IMR-90 (cell line): ENCODE measurements at regions not wholly inside any gene's neighbourhood (a gene's known extent, or its start where the extent isn't known, plus 50 kb on each side); places are given as distances from the start of the nearest gene placed in this dataset.

Source experiments
- ATAC-seq: fragments of 200-7000 bp; cut with Tn5 transposase; 2 replicates; pipeline ENCODE4 v1.9.1; 2020; ENCODE audit warnings: low read depth, mild to moderate bottlenecking, moderate library complexity
- BruUV-seq: library from RNA; stranded (reverse); fragments of 400-500 nt; replicated peaks from 2 replicates; lab custom pipeline; 2021; lab: Mats Ljungman, UMichigan
- CTCF ChIA-PET: fragments of 300-600 bp; formaldehyde crosslinking; extraction: SDS; loops from one replicate; lab custom pipeline; 2021; ENCODE audit warnings: antibody characterized with exemption; lab: Yijun Ruan, JAX
- POLR2A ChIA-PET: fragments of 300-600 bp; sonication (Branson Sonifier 250); formaldehyde crosslinking; loops from one replicate; lab custom pipeline; 2022; ENCODE audit warnings: antibody characterized with exemption; ENCODE audit not compliant: unreplicated experiment; lab: Charles Lee
- DNase-seq: peaks from one replicate; pipeline ENCODE4 v3.0.0; 2013
- H2AFZ ChIP-seq: replicated peaks from 2 replicates; pipeline ENCODE3; 2013; ENCODE audit warnings: low read length, mild to moderate bottlenecking; ENCODE audit not compliant: poor library complexity
- H2AK5ac ChIP-seq: 2 replicates; pipeline ENCODE4 v1.6.1; 2013; ENCODE audit warnings: low read depth, low read length, inconsistent platforms
- H2AK9ac ChIP-seq: replicated peaks from 2 replicates; pipeline ENCODE3; 2013; ENCODE audit warnings: mild to moderate bottlenecking, low read depth, low read length, moderate library complexity; ENCODE audit not compliant: poor library complexity
- H2BK120ac ChIP-seq: 2 replicates; pipeline ENCODE4 v1.6.1; 2013; ENCODE audit warnings: low read depth, low read length, inconsistent platforms
- H2BK15ac ChIP-seq: 3 replicates; pipeline ENCODE4 v1.6.1; 2013; ENCODE audit warnings: low read depth, low read length, inconsistent platforms
- H2BK20ac ChIP-seq: 2 replicates; pipeline ENCODE4 v1.6.1; 2013; ENCODE audit warnings: low read depth, mild to moderate bottlenecking, inconsistent platforms, low read length, moderate library complexity
- H2BK5ac ChIP-seq: 2 replicates; pipeline ENCODE4 v1.6.1; 2013; ENCODE audit warnings: mild to moderate bottlenecking, low read depth, low read length, inconsistent platforms; ENCODE audit not compliant: poor library complexity, severe bottlenecking
- H3K14ac ChIP-seq: replicated peaks from 2 replicates; pipeline ENCODE4 v1.6.1; 2013; ENCODE audit warnings: low read depth, low read length, inconsistent platforms
- H3K18ac ChIP-seq: 2 replicates; pipeline ENCODE4 v1.6.1; 2013; ENCODE audit warnings: low read depth, low read length, control low read depth
- H3K23ac ChIP-seq: 2 replicates; pipeline ENCODE4 v1.6.1; 2013; ENCODE audit warnings: low read depth, low read length, inconsistent platforms
- H3K27ac ChIP-seq: 2 replicates; pipeline ENCODE4 v1.5.1; 2013; ENCODE audit warnings: mild to moderate bottlenecking, control low read depth, low read length; ENCODE audit not compliant: insufficient read depth
- H3K27me3 ChIP-seq: 2 replicates; pipeline ENCODE4 v1.6.1; 2013; ENCODE audit warnings: low read length; ENCODE audit not compliant: control insufficient read depth, insufficient read depth
- H3K36me3 ChIP-seq: 2 replicates; pipeline ENCODE4 v1.6.1; 2013; ENCODE audit warnings: low read length, mixed read lengths; ENCODE audit not compliant: control insufficient read depth, insufficient read depth
- H3K4ac ChIP-seq: 2 replicates; pipeline ENCODE4 v1.6.1; 2013; ENCODE audit warnings: low read depth, low read length, inconsistent platforms
- H3K4me1 ChIP-seq: 2 replicates; pipeline ENCODE4 v1.6.1; 2013; ENCODE audit warnings: low read length, mixed read lengths; ENCODE audit not compliant: control insufficient read depth, insufficient read depth
- H3K4me2 ChIP-seq: 2 replicates; pipeline ENCODE4 v1.6.1; 2013; ENCODE audit warnings: low read depth, mild to moderate bottlenecking, control low read depth, low read length, moderate library complexity
- H3K4me3 ChIP-seq: 2 replicates; pipeline ENCODE4 v1.5.1; 2013; ENCODE audit warnings: low read depth, mild to moderate bottlenecking, control low read depth, low read length, moderate library complexity; ENCODE audit not compliant: insufficient read depth
- H3K56ac ChIP-seq: 2 replicates; pipeline ENCODE4 v1.6.1; 2013; ENCODE audit warnings: low read length, inconsistent platforms; ENCODE audit not compliant: insufficient read depth; ENCODE audit errors: extremely low read depth
- H3K79me1 ChIP-seq, 2 experiments: 2 replicates each; pipeline ENCODE4 v1.6.1; 2013; ENCODE audit warnings: low read length in 2 of 2, inconsistent platforms in 1 of 2, low read depth in 1 of 2
- H3K9ac ChIP-seq: 2 replicates; pipeline ENCODE4 v1.6.1; 2013; ENCODE audit warnings: low read depth, low read length, control low read depth
- H3K9me1 ChIP-seq: 2 replicates; pipeline ENCODE4 v1.6.1; 2013; ENCODE audit warnings: low read length, inconsistent platforms; ENCODE audit not compliant: insufficient read depth
- H3K9me3 ChIP-seq: 2 replicates; pipeline ENCODE4 v1.6.1; 2013; ENCODE audit warnings: low read length; ENCODE audit not compliant: control insufficient read depth, insufficient read depth
- H4K20me1 ChIP-seq: 2 replicates; pipeline ENCODE4 v1.6.1; 2013; ENCODE audit warnings: low read length, inconsistent platforms; ENCODE audit not compliant: insufficient read depth
- H4K5ac ChIP-seq: 2 replicates; pipeline ENCODE4 v1.6.1; 2013; ENCODE audit warnings: mild to moderate bottlenecking, low read depth, low read length, control low read depth
- H4K8ac ChIP-seq, 2 experiments: 2 replicates each; pipeline ENCODE4 v1.6.1; 2013; ENCODE audit warnings: low read depth in 2 of 2, low read length in 2 of 2, control low read depth in 1 of 2, inconsistent platforms in 1 of 2
- H4K91ac ChIP-seq: 2 replicates; pipeline ENCODE4 v1.6.1; 2013; ENCODE audit warnings: low read depth, low read length, inconsistent platforms; ENCODE audit not compliant: insufficient read depth
- BHLHE40 ChIP-seq: fragments of 150-350 bp; IDR thresholded peaks from 2 replicates; pipeline ENCODE4 v1.6.1; 2016; ENCODE audit warnings: mild to moderate bottlenecking, low read depth, low read length
- CEBPB ChIP-seq: IDR thresholded peaks from 2 replicates; pipeline ENCODE4 v1.6.1; 2012; ENCODE audit warnings: low read depth, low read length, improper control_type of control experiment
- CTCF ChIP-seq: conservative IDR thresholded peaks from 2 replicates; pipeline ENCODE4 v1.5.1; 2012; ENCODE audit warnings: mild to moderate bottlenecking, low read depth, low read length, improper control_type of control experiment
- ELK1 ChIP-seq: fragments of 150-350 bp; IDR thresholded peaks from 2 replicates; pipeline ENCODE4 v1.6.1; 2016; ENCODE audit warnings: low read depth, mild to moderate bottlenecking, low read length, moderate library complexity, borderline replicate concordance
- FOS ChIP-seq: fragments of 150-350 bp; IDR thresholded peaks from 2 replicates; pipeline ENCODE4 v1.6.1; 2016; ENCODE audit warnings: low read depth, low read length
- NFE2L2 ChIP-seq: fragments of 150-350 bp; IDR thresholded peaks from 2 replicates; pipeline ENCODE4 v1.6.1; 2016; ENCODE audit warnings: low read depth, mild to moderate bottlenecking, low read length
- POLR2A ChIP-seq: IDR thresholded peaks from 2 replicates; pipeline ENCODE4 v1.6.1; 2012; ENCODE audit warnings: mild to moderate bottlenecking, low read depth, low read length
- RAD21 ChIP-seq: IDR thresholded peaks from 2 replicates; pipeline ENCODE4 v1.6.1; 2012; ENCODE audit warnings: low read length, improper control_type of control experiment
- RFX5 ChIP-seq: IDR thresholded peaks from 2 replicates; pipeline ENCODE4 v1.8.0; 2012; ENCODE audit warnings: low read depth, mild to moderate bottlenecking, low read length, moderate library complexity
- SMC3 ChIP-seq: fragments of 150-350 bp; IDR thresholded peaks from 2 replicates; pipeline ENCODE4 v1.6.1; 2016; ENCODE audit warnings: low read depth, mild to moderate bottlenecking, antibody characterized with exemption, low read length, moderate library complexity
- USF2 ChIP-seq: fragments of 150-350 bp; IDR thresholded peaks from 2 replicates; pipeline ENCODE4 v1.6.1; 2017; ENCODE audit warnings: mild to moderate bottlenecking, antibody characterized with exemption, low read length, low read depth
- WGBS, 2 experiments: methylation state at CpG; one replicate each; pipeline versions ENCODE4 v1.1.5 to v1.1.7; 2013; ENCODE audit warnings: missing lambda C conversion rate in 2 of 2; ENCODE audit not compliant: insufficient read length in 1 of 2; ENCODE audit errors: extremely low coverage in 2 of 2; 5-methylcytosine and 5-hydroxymethylcytosine counted together
- dilution Hi-C: fragments of 300-500 bp; cut with HindIII; formaldehyde crosslinking; loops from one replicate; pipeline ENCODE4 v1.14.3; 2018; ENCODE audit warnings: low sequenced_read_pairs; ENCODE audit not compliant: unreplicated experiment
- in situ Hi-C: fragments of 300-500 bp; cut with MboI; formaldehyde crosslinking; loops from 3 replicates; pipeline ENCODE4 v1.14.3; 2019; ENCODE audit warnings: low sequenced_read_pairs, inconsistent platforms, mixed read lengths
- intact Hi-C: fragments of 100-400 bp; cut with micrococcal nuclease; formaldehyde crosslinking; loops from 2 replicates; pipeline ENCODE4 v1.10.0; 2022

- H2AFZ ChIP-seq = no peak overlapping the region
- WGBS, 2 experiments = no CpG with 5 or more reads among the region's 3 CpGs
- intact Hi-C loops (no loop called here), in situ Hi-C loops (no loop called here), dilution Hi-C loops (no loop called here)
- ATAC-seq = no peak
- ChIA-PET POLR2A (no interaction called here), CTCF (no interaction called here)
- no peak overlapping the region for H4K8ac ChIP-seq
- H3K27me3 ChIP-seq = no peaks in the 10 kb centered on the region
- no peak overlapping the region for H3K56ac ChIP-seq
- no peak overlapping the region for H2AK5ac ChIP-seq
- H3K9me1 ChIP-seq = no peaks in the 10 kb centered on the region
- H2AK9ac ChIP-seq = no peak overlapping the region
- H3K79me1 ChIP-seq = no peaks in the 10 kb centered on the region
- no peak overlapping the region for H3K9ac ChIP-seq
- no peaks in the 10 kb centered on the region for H3K36me3 ChIP-seq
- no peaks in the 10 kb centered on the region for H3K4me1 ChIP-seq
- no peaks in the 10 kb centered on the region for H3K9me3 ChIP-seq
- H4K91ac ChIP-seq = no peak overlapping the region
- H2BK20ac ChIP-seq = no peak overlapping the region
- no peak for DNase-seq
- no peak overlapping the region for H4K5ac ChIP-seq
- no peak overlapping the region for H3K23ac ChIP-seq
- BruUV-seq = no TSS peak
- TF ChIP-seq SMC3 = no peak
- TF ChIP-seq BHLHE40 = no peak
- TF ChIP-seq FOS = no peak
- TF ChIP-seq POLR2A = no peak
- no peak for TF ChIP-seq ELK1
- TF ChIP-seq CEBPB = no peak
- TF ChIP-seq CTCF = no peak
- no peak for TF ChIP-seq RAD21
- no peak for TF ChIP-seq USF2
- no peak for TF ChIP-seq NFE2L2
- no peak for TF ChIP-seq RFX5
- no peak overlapping the region for H2BK5ac ChIP-seq
- H3K4me2 ChIP-seq = no peak overlapping the region
- no peak overlapping the region for H3K4me3 ChIP-seq
- no peak overlapping the region for H2BK15ac ChIP-seq
- H3K27ac ChIP-seq = no peak overlapping the region
- no peak overlapping the region for H3K14ac ChIP-seq
- H2BK120ac ChIP-seq = no peak overlapping the region
- H3K4ac ChIP-seq = no peak overlapping the region
- H3K18ac ChIP-seq = no peak overlapping the region
- H4K20me1 ChIP-seq = no peaks in the 10 kb centered on the region
Observed at GRCh38 chr15:91717811-91718210, 135.7 kb upstream of the SLCO3A1 start.
